ENCODE measurements at regions not wholly inside any gene's neighbourhood (a gene's known extent, or its start where the extent isn't known, plus 50 kb on each side); places are given as distances from the start of the nearest gene placed in this dataset.

GRCh38 chr2:118221536-118222272 lies 133.4 kb downstream of the INSIG2 start:
- no peak overlapping the region for H3K9ac ChIP-seq (ENCODE audit: low read length)
- H3K4me3 ChIP-seq (ENCODE audit: low read length): no peak overlapping the region
- no peak overlapping the region for H2AFZ ChIP-seq (ENCODE audit: low read depth, low read length)
- no peaks in the 10 kb centered on the region for H3K36me3 ChIP-seq (ENCODE audit: insufficient read depth, low read length)
- H4K20me1 ChIP-seq (ENCODE audit: insufficient read depth): no peaks in the 10 kb centered on the region
- TF ChIP-seq REST (IDR thresholded peaks at IDR 0.05; ENCODE audit: borderline replicate concordance): no peak
- no peak for TF ChIP-seq EP300 (conservative IDR thresholded peaks at IDR 0.05; ENCODE audit: poor library complexity, severe bottlenecking)
- TF ChIP-seq EZH2 (IDR thresholded peaks at IDR 0.05; ENCODE audit: borderline replicate concordance, insufficient read depth, low read length, poor library complexity, severe bottlenecking): no peak
- TF ChIP-seq RAD21 (conservative IDR thresholded peaks at IDR 0.05): peak; percentile 87
- peak; percentile 92 for TF ChIP-seq SMC3 (conservative IDR thresholded peaks at IDR 0.05; ENCODE audit: poor library complexity)
- TF ChIP-seq, protein P1, sequence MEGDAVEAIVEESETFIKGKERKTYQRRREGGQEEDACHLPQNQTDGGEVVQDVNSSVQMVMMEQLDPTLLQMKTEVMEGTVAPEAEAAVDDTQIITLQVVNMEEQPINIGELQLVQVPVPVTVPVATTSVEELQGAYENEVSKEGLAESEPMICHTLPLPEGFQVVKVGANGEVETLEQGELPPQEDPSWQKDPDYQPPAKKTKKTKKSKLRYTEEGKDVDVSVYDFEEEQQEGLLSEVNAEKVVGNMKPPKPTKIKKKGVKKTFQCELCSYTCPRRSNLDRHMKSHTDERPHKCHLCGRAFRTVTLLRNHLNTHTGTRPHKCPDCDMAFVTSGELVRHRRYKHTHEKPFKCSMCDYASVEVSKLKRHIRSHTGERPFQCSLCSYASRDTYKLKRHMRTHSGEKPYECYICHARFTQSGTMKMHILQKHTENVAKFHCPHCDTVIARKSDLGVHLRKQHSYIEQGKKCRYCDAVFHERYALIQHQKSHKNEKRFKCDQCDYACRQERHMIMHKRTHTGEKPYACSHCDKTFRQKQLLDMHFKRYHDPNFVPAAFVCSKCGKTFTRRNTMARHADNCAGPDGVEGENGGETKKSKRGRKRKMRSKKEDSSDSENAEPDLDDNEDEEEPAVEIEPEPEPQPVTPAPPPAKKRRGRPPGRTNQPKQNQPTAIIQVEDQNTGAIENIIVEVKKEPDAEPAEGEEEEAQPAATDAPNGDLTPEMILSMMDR (IDR thresholded peaks at IDR 0.05; ENCODE audit: poor library complexity, severe bottlenecking): peak; percentile 85
- H3K27me3 ChIP-seq (ENCODE audit: insufficient read depth, low read depth, low read length): peaks cover 82% of the 10 kb centered on the region
- H3K27ac ChIP-seq (ENCODE audit: low read length): no peak overlapping the region
- H3K79me2 ChIP-seq (replicated peaks; ENCODE audit: insufficient read depth, low read length): no peaks in the 10 kb centered on the region
- H3F3A ChIP-seq (ENCODE audit: insufficient read depth, low read length, poor library complexity, severe bottlenecking): no peaks in the 10 kb centered on the region
- H3K9me3 ChIP-seq (ENCODE audit: low read length): no peaks in the 10 kb centered on the region
- H3K4me2 ChIP-seq (ENCODE audit: low read length): no peak overlapping the region
- H3K9me2 ChIP-seq (ENCODE audit: insufficient read depth, low read length): no peaks in the 10 kb centered on the region

DNA sequence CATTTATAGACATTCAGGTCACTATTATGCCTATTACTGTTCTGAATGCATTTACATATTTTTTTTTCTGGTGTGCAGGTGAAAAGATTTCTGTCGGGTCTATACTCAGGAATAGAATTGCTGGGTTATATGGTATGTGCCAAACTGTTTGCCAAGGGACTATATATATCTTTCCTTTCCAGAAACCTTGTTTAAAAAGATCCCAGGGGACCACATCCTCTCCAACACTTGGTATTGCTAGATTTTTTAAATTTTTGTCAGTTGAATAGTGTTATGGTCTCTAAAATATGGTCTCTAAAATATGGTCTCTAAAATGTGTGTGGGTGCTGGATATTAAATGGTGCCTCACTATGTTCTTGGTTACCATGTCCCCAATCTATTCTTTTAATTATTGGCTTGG lies 131.3 kb downstream of the INSIG2 start:
- Histone ChIP-seq H3K27ac (ENCODE audit: low read length) (no peak overlapping the region), H3K36me3 (ENCODE audit: insufficient read depth, low read length) (no peaks in the 10 kb centered on the region), H3K9me3 (ENCODE audit: low read length) (no peaks in the 10 kb centered on the region), H3K27me3 (ENCODE audit: insufficient read depth, low read depth, low read length) (peaks cover 61% of the 10 kb centered on the region), H4K20me1 (ENCODE audit: insufficient read depth) (no peaks in the 10 kb centered on the region), H3K9ac (ENCODE audit: low read length) (no peak overlapping the region), H3K4me2 (ENCODE audit: low read length) (no peak overlapping the region), H3K79me2 (replicated peaks; ENCODE audit: insufficient read depth, low read length) (no peaks in the 10 kb centered on the region), H3K9me2 (ENCODE audit: insufficient read depth, low read length) (no peaks in the 10 kb centered on the region), H2AFZ (ENCODE audit: low read depth, low read length) (no peak overlapping the region), H3F3A (ENCODE audit: insufficient read depth, low read length, poor library complexity, severe bottlenecking) (no peaks in the 10 kb centered on the region), H3K4me3 (ENCODE audit: low read length) (no peak overlapping the region)
- TF ChIP-seq POLR2AphosphoS5 (IDR thresholded peaks at IDR 0.05) (no peak), REST (IDR thresholded peaks at IDR 0.05; ENCODE audit: borderline replicate concordance) (no peak), EZH2 (IDR thresholded peaks at IDR 0.05; ENCODE audit: borderline replicate concordance, insufficient read depth, low read length, poor library complexity, severe bottlenecking) (no peak), RAD21 (conservative IDR thresholded peaks at IDR 0.05) (no peak)
- TF ChIP-seq, protein P1 (IDR thresholded peaks at IDR 0.05; ENCODE audit: poor library complexity, severe bottlenecking): no peak
